HG02759 (cell line): ENCODE measurements at regions not wholly inside any gene's neighbourhood (a gene's known extent, or its start where the extent isn't known, plus 50 kb on each side); places are given as distances from the start of the nearest gene placed in this dataset.
A peak's percentile ranks its signal among the peaks of the same experiment; 100 is the strongest.

Experiments used
- ATAC-seq: cut with Tn5 transposase; IDR thresholded peaks from one replicate; pipeline ENCODE4 v1.9.1; 2021; ENCODE audit warnings: mild to moderate bottlenecking, moderate library complexity; ENCODE audit not compliant: unreplicated experiment

DNA sequence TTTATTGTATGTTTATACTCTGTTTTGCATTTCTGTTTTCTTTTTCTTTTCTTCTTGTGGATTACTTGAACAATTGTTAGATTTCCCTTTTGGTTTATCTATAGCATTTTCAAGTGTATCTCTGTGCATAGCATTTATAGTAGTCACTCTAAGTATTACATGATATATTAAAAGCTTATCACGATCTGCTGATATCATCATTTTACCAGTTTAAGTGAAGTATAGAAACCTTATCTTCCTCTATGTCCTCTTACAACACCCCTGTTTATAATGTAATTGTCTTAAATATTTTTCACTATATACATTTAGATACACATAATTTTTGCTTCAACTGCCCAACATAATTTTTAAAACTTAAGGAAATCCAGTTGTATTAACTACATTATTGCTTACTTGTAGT is 513.9 kb upstream of the CELF2 start:
- no peak for ATAC-seq

DNA sequence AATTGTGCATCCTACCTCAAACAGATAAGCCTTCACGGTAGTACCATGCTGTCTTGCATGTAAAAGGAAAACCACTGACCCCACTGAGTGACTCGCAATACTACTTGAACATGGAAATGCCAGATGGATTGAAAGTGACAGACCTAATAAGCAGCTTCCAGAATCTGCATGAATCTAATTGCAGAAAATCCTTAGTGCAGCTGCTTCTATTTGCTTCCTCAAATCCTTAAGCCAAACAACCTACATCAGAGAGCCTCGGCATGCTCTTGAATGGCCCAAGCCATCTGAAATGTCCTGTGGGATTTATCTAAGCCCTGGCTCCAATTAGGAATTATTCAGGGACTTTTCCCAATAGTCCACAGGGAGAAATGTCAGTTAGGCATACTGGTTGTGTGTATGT is 509.5 kb upstream of the CELF2 start:
- no peak for ATAC-seq

DNA sequence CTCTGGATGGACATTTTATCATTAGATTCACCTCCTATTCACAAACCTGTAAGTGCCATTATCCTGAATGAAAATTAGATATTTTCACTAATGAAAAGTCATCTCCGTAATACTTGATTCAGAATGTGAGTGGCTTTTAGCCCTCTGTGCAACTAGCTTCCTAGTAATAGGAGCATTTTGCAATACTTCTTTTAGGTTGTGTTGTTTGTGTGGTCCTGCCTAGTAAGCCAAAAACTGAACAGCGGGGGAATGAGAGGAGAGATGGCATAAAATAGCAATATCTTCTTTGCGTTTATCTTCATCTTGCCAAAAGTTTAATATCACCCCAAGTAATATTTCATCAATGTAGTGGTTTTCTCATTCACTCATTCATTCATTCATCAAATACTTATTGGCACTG is 507.5 kb upstream of the CELF2 start:
- no peak for ATAC-seq

DNA sequence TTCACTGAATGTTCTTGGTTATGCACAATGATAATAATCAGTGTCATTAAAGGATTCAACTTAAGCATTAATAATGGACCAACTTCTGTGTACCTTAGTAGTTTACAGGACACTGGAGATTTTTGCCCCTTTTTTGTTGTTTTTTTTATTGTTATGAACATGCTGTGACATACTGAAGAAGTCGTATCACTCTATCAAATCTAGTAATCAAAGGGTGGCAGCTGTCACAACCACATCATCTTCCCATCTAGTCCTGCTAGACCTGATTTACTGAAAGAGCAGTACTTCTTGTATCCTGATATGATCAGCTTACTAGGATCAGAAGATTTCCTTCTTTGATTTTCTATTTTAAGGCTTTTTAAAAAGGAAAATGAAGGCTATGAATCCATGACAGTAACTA is 504.6 kb upstream of the CELF2 start:
- no peak for ATAC-seq

DNA sequence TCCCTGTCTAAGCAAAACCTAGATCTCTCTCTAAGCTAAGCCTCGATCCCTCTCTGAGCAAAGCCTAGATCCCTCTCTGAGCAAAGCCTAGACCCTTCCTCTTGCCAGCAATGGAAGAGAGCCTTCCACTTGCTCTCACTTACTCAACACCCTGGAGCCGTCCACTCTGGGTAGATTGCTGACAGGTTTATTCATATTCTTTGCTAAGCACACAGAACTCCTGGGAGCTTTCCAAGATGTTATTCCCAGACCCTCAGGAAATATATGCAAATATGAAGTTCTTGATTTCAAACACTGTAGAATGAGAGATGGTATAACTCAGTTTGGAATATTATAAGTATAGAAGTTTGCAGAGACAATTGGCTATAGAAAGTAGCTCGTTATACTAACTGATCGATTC is 503.8 kb upstream of the CELF2 start:
- no peak for ATAC-seq

DNA sequence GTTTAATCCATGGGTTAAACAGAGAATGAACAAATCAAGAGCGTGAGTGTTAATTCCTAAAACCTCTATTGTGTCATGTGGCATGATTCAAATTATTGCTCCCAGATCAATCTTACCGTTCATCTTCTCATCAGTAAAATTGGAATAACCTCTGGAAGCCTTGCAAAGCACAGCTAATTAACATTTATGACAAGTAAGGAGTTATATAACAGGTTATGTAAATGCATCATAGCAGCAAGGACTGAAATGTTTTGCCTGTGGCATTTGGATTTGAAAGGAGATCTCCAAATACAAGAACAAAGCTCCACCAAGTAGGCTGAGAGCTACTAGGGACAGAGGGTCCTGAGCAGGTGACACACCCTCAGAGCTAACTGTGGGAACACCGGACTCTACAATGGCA is 502.9 kb upstream of the CELF2 start:
- ATAC-seq: no peak

DNA sequence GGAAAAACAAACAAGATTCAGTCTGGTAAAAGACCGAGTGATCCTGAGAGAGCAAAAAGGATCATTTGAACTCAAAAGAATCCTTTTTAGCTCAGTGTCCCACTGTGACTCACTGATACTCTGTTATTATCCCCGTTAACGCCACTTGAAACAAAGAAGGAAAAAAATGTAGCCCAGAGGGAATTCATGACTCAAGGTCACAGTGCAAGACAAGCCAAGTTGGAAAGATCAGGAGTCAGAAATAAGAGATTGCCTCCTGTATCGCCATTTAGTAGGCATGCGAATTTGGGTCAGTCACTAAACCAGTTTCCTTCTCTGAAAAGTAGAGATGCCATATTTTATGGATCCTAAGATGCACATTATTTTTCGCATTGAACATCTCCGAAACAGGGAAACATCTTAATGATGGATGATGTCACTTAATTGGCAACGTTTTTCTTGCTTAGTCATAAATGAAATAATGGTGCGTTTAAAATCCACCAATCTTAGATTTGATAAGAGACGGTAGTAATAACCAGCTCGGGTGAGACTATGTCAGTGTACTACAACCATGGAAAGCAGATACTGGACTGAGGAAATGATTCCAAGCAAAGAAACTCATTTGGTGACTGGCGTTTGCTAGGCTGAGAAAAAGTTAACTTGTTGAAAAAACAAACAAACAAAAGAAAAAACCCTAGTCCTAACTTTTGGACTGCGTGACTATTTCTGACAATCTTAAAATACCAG is 502.0 kb upstream of the CELF2 start:
- ATAC-seq: no peak

DNA sequence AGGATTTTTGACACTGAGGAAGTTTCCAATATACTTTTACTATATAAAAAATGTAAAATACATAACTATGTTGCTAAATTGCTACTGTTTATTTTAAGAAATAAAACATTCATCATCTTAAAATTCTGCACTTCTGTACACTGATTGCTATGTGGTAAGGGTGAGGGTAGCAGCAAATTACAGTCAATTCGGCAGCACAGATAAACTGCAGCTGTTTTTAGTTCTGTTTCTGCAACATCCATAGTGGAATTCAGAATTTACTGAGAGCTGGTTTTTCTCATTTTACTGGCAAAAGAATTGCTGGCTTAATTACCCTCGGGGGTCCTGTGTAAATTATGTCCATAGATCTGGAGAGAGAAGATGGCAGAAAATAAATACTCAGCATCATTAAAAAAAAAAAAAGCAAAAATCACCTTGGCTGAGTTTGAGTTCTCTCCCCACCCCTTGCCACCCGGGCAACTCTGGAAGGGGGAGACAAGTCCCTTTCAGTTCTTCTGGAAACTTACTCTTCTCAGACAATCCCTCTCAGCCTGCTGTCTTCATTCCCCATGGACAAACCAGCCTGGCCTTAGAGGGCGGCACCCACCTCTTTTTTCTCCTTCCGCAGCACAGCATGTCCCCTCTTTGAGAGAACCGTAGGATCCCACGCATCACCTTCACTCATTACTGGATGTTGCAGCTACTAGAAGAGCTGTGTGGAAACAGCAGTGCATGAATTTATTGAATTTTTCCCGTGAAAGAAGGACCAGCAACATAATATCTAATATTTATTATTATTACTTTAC is 501.1 kb upstream of the CELF2 start:
- ATAC-seq: no peak

DNA sequence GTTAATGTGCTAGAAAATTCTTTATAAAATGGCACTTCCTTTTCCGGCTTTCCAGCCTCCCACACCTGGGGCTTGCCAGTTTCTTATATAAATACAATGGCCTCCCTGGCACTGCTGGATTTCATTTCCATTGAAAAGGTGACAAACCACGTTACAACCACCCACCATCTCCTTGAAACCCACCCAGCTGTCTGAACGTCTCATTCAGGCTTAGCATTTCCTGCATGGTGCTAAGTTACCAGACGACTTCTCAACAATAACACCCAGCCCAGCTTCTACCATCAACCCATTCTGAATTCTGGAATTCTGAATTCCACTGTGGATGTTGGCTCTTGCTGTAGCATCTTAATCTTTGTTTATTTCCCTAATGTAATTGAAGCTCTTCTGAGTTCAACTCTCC is 499.8 kb upstream of the CELF2 start:
- ATAC-seq: no peak

DNA sequence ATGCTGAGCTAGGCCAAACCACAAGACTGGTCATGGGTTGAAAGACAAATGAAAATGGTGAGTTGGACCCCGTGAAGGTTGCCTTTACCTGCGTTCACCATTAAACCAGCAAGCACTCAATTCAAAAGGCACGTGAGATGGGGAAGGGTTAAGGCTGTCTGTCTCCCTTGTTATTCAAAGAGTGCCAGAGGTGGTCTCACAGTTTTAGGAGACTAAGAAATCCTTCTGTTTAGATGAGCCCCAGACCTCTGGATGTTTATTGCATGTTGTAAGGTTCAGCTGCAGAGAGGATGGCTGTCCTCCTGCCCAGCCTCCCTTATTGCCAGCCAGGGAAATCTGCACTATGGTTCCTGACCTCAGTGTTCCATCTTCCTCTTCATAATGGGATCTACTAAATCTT is 498.0 kb upstream of the CELF2 start:
- no peak for ATAC-seq

DNA sequence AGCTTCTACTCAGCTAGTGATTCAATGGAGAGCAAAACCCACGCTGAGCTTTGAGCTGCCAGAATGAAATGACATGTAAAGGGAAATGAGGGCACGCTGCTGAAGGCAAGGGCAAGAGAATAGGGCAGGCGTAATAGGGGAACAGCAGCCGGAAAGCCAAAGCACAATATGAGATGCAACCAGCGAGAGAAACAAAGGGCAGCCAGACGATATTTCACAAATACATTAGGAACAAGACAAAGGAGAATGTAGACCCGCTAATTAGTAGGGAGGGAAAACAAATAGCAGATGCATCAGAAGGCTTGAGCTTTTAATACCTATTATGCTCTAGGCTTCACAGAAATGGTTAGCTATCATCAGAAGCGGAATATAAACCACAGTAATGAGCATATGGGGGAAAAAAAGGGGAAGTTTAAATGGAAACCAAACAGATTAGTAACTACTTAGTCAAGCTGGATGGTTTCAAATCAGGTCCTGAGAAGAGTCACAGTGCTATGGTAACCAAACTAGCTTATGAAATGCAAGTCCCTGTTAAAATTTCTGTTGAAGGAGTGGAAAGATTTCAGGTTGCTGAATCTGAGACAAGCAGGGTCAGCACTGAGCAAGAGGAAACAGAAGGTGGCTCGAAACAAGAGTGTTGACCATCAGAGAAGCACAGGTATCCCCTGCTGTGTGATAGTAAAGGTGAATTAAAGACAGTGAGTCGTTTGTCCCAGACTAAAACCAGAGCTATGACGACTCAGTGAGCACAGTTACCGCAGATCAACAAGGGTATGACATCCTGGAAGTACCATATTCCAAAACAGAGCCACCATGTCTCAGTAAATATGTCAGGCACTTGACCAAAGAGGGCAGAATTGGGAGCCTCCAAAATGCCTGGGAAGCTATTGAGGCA is 496.9 kb upstream of the CELF2 start:
- peak; percentile 86 for ATAC-seq

DNA sequence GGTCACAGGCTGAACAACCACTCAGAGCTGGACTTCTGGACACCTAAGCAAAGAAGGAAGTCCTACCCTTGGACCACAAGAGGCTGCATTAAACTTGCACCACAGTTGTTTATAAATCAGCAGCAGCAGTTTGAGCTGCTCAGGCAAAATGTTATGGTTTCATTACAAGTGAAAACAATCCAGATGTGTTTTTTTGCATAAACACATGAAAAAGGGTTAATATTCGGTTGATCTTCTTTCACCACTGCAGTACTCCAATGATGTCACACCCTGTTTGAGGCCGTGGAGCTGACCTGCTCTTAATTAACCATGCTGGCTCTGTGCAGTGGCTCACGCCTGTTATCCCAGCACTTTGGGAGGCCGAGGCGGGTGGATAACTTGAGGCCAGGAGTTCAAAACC is 490.8 kb upstream of the CELF2 start:
- no peak for ATAC-seq

DNA sequence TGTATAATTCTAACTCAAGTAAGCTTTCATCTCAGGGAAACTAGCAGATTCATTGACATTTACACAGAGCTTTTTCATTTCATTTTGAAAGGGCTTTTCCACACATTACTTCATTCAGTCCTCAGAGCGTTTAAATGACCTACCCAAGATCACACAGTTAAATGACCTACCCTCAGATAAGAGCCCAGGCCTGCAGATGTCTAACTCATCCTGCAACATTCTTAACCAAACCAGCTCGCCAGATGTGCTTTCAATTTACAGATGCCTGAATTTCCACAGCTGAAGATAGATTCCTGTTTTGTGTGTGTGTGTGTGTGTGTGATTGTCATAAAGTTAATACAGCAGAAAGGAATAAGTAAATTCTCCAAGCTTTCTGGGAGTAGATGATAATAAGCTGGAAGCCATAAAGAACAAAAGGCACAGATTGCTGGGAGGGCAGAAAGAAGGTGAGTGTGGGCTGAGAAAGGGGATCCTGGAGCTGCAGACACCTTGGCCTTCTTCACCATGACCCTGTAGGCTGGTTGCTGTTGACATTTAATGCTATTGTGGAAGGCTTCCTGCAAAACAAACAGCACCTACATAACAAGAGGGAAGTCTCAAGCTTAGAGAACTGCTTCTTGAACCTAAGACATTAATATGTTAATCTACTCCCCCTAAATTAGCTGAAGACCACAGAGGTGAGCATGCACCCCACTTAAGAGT is 489.7 kb upstream of the CELF2 start:
- no peak for ATAC-seq

DNA sequence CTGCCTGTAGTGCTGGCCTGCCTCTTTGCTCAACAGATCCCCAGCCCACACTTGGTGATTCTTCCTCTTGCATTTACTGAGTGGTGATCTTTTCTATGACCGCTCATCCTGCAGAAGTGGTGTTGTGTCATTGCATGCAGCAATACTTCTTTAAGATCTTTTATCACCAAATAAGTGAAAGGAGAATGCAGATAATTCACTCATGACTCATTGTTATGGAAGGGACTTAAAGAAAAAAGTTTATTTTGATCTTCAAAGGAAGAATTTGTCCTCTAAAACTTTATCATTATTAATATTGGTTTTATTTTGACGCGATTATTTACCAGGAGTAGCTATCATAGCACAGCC is 489.1 kb upstream of the CELF2 start:
- ATAC-seq: no peak

DNA sequence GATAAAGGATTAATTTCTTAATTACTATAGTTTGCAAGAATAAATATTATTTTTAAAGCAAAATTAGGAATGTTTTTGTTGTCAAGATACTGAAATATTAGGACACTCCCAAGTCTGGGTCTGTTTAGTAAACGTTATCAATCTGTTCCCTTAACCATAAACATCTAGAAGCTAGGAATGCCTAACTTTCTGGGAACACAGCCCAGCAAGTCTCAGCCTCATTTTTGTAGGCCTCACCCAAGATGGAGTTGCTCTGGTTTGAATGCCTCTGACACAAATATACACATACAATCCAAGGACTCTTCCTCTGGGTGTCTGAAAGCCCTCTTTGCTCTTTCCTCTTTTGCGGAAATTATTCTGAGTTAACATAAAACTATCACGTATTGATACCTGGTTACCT is 487.4 kb upstream of the CELF2 start:
- ATAC-seq: no peak

DNA sequence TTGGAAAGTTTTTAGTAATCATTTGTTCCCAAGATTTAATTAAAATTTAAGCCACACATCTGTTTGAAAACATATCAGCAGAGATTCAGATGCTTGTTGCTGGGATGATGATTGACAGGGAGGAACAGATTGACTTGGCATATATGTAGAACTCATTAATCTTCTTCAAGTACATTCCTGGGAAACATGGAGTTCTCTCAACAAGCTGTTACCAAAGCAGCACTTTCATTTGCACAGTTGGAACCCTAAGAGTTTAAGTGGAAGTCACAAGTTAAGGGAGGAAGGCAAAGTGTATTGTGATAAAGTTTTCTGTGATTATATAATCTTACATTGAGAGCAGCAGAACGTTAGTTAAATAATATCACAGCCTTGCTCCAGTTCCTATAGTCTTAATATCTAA is 485.4 kb upstream of the CELF2 start:
- ATAC-seq: no peak

DNA sequence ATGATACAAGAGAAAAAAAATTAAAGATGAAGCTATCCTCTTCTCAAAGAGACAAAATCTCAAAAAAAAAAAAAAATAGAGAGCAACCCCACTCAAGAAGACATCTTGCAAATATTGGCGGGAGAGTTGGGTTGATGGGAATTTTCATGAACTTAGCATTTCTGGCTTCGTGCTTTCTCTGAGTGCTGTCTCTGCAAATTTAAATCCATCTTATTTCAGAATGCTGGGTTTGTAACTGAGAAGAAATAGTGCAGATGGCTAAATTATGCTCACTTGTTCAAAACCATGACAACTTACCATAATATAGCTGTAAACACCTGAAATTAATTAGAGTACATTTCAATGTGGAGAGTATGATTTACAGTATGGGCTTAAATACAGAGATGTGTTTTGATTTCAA is 484.8 kb upstream of the CELF2 start:
- no peak for ATAC-seq

DNA sequence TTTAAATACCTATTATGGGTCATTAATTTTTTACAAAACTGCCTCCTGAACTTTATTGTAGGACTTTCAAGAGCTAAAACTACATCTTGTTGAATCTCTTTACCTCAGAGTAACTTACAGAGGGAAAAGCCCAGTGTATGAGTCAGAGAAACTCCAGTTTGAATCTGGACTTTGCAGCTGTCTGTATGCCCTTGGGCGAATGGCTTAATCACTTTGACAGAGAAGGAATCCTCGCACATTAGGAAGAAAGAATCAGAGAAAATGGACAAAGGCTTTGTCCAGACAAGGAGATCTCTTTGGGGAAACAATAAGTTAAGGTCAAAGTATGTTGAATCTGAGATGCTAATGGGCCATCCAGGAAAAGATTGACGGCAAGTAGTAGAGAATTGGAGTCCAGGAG is 484.2 kb upstream of the CELF2 start:
- no peak for ATAC-seq

DNA sequence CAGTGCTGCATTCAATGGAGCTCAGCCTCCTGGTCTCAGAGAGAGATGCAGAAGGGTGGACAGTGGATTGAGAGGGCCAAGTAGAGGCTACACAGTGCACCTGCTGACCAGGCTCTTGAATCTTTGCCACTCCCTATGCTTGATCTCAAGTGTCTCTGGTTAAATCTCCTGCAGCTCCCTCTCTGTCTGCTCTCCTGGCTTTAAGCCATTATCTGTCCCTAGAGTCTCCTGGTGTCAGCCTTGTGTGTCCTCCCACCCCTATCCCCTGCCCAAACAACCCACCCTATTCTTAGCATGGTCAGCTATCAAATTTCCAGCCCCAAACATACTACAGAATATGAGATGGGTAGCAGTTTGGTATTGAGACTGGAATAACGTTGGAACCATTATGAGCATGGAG is 479.3 kb upstream of the CELF2 start:
- ATAC-seq: no peak

DNA sequence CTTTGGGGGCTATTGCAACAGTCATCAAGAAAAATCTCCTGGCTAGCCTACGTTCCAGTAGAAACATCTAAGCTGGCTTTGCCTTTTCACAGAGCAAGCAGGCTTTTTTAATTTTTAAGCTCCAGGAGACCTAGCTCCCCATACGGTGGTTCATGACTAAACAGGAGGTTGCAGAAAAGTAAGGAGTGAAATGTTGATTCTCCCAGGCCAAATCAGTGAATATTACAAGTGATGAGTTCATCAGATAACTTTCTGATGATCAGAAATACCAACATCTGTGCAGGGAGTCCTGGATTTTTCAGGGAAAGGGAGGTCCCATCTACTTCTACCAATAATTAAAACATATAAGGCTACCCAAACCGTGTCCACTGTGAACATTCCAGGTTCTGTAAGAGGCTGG is 477.3 kb upstream of the CELF2 start:
- ATAC-seq: no peak

DNA sequence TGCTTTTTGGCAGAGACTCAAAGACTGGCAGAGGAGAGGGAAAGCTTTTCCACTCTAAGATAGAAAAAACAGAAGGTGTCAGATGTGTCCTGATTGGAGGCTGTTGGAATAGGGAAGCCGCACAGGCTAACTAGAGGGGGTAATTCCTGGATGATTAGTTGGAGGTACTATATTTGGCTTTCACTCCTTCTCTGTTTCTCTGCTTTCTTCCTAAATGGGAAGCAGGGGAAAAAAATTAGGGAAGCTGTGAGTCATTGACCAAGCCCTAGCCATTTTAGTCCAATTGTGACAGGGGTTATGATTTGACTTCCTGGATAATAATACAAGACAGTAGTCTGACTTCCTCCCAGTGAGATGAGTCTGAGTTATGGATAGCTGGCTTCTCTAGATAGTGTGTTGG is 475.2 kb upstream of the CELF2 start:
- ATAC-seq: no peak
